HCT116 (cell line): ENCODE measurements at regions not wholly inside any gene's neighbourhood (a gene's known extent, or its start where the extent isn't known, plus 50 kb on each side); places are given as distances from the start of the nearest gene placed in this dataset.

Experiments
- ATAC-seq: fragments of 200-7000 bp; cut with Tn5 transposase; 2 replicates; pipeline ENCODE4 v1.9.1; 2020; ENCODE audit warnings: mild to moderate bottlenecking, moderate library complexity
- BruUV-seq: library from RNA; stranded (reverse); fragments of 400-500 nt; replicated peaks from 2 replicates; lab custom pipeline; 2021; lab: Mats Ljungman, UMichigan
- CTCF ChIA-PET: fragments of 300-600 bp; sonication (Branson Sonifier 250); formaldehyde crosslinking; loops from one replicate; lab custom pipeline; 2021; ENCODE audit warnings: antibody characterized with exemption; lab: Charles Lee
- POLR2A ChIA-PET: fragments of 300-600, 350-600 bp; sonication (Branson Sonifier 250); formaldehyde crosslinking; loops from one replicate; lab custom pipeline; 2021; ENCODE audit warnings: antibody characterized with exemption; lab: Charles Lee
- RAD21 ChIA-PET, 2 experiments: fragments of 300-600 bp; sonication (Branson Sonifier 250); formaldehyde crosslinking; loops; one replicate each; lab custom pipeline; 2023; ENCODE audit warnings: low total read pairs in 2 of 2; ENCODE audit not compliant: uncharacterized antibody in 2 of 2, unreplicated experiment in 2 of 2, low non-redundant PET in 1 of 2; lab: Charles Lee
- DNase-seq: peaks from one replicate; pipeline ENCODE4 v3.0.0-alpha.2; 2010; ENCODE audit warnings: low read depth, low spot score
- H2AFZ ChIP-seq: fragments of 200-600 bp; shearing (Covaris generic), sonication (generic); 2 replicates; pipeline ENCODE4 v1.6.1; 2017; ENCODE audit warnings: low read depth, mixed run types, mixed read lengths, antibody characterized with exemption, low read length; ENCODE audit not compliant: poor library complexity, severe bottlenecking
- H3K27ac ChIP-seq: 2 replicates; pipeline ENCODE4 v1.5.1; 2012; ENCODE audit warnings: low read depth, low read length
- H3K27me3 ChIP-seq: fragments of 200-600 bp; sonication (generic); 2 replicates; pipeline ENCODE4 v1.6.1; 2016; ENCODE audit warnings: mixed run types, low read length, mixed read lengths; ENCODE audit not compliant: insufficient read depth
- H3K36me3 ChIP-seq, 2 experiments: fragments of 200-500 bp in 1 of 2; fragments of 200-600 bp in 1 of 2; sonication (Bioruptor generic) in 1 of 2; sonication (generic) in 1 of 2; 2 replicates each; pipeline versions ENCODE4 v1.5.1 to v1.6.1; 2014 to 2016; ENCODE audit warnings: low read length in 2 of 2, inconsistent platforms in 1 of 2, mixed read lengths in 1 of 2, mixed run types in 1 of 2; ENCODE audit not compliant: insufficient read depth in 2 of 2, control insufficient read depth in 1 of 2
- H3K4me1 ChIP-seq, 2 experiments: fragments of 200-600 bp in 1 of 2; sonication (generic) in 1 of 2; 2 replicates each; pipeline versions ENCODE4 v1.5.1 to v1.6.1; 2012 to 2017; ENCODE audit warnings: low read length in 2 of 2, inconsistent platforms in 1 of 2, mild to moderate bottlenecking in 1 of 2, mixed read lengths in 1 of 2, mixed run types in 1 of 2, moderate library complexity in 1 of 2; ENCODE audit not compliant: insufficient read depth in 2 of 2, control insufficient read depth in 1 of 2
- H3K4me2 ChIP-seq: fragments of 200-600 bp; sonication (generic); 2 replicates; pipeline ENCODE4 v1.6.1; 2017; ENCODE audit warnings: mixed run types, low read length, mixed read lengths
- H3K4me3 ChIP-seq, 2 experiments: fragments of 200-600 bp in 1 of 2; sonication (generic) in 1 of 2; replicated peaks in 1 of 2; 2 replicates each; pipeline ENCODE4 v1.5.1; 2011 to 2016; ENCODE audit warnings: low read length in 2 of 2, control low read depth in 1 of 2, low read depth in 1 of 2, mild to moderate bottlenecking in 1 of 2, mixed read lengths in 1 of 2, mixed run types in 1 of 2
- H3K79me2 ChIP-seq: fragments of 200-600 bp; sonication (generic); 2 replicates; pipeline ENCODE4 v1.6.1; 2017; ENCODE audit warnings: mild to moderate bottlenecking, mixed run types, low read length, moderate library complexity, mixed read lengths; ENCODE audit not compliant: insufficient read depth
- H3K9ac ChIP-seq: fragments of 200-600 bp; sonication (generic); 2 replicates; pipeline ENCODE4 v1.6.1; 2016; ENCODE audit warnings: low read length, mixed read lengths
- H3K9me2 ChIP-seq: fragments of 200-600 bp; sonication (generic), shearing (Covaris generic); 2 replicates; pipeline ENCODE4 v1.6.1; 2017; ENCODE audit warnings: mixed run types, mild to moderate bottlenecking, moderate library complexity; ENCODE audit not compliant: insufficient read depth
- H3K9me3 ChIP-seq, 2 experiments: fragments of 200-500 bp in 1 of 2; fragments of 200-600 bp in 1 of 2; sonication (Bioruptor generic) in 1 of 2; sonication (generic) in 1 of 2; 2 replicates each; pipeline ENCODE4 v1.6.1; 2014 to 2017; ENCODE audit warnings: low read length in 2 of 2, mixed read lengths in 2 of 2, inconsistent platforms in 1 of 2, low read depth in 1 of 2, mild to moderate bottlenecking in 1 of 2, mixed run types in 1 of 2, moderate library complexity in 1 of 2; ENCODE audit not compliant: control insufficient read depth in 1 of 2, insufficient read depth in 1 of 2
- H4K20me1 ChIP-seq: fragments of 200-600 bp; sonication (generic), shearing (Covaris generic); 2 replicates; pipeline ENCODE4 v1.6.1; 2017; ENCODE audit warnings: mixed run types, mild to moderate bottlenecking, moderate library complexity; ENCODE audit not compliant: insufficient read depth
- CBX3 ChIP-seq: IDR thresholded peaks from 2 replicates; pipeline ENCODE4 v1.6.1; 2012; ENCODE audit warnings: low read depth
- CEBPB ChIP-seq: IDR thresholded peaks from 2 replicates; pipeline ENCODE4 v1.6.1; 2012; ENCODE audit warnings: low read depth
- CTCF ChIP-seq, 3 experiments: fragments of 200-600 bp in 1 of 3; sonication (generic) in 1 of 3; IDR thresholded peaks in 2 of 3; conservative IDR thresholded peaks in 1 of 3; 2 replicates each; pipeline ENCODE4 v1.5.1; 2012 to 2017; ENCODE audit warnings: low read depth in 2 of 3, low read length in 2 of 3, antibody characterized with exemption in 1 of 3, borderline replicate concordance in 1 of 3, control low read depth in 1 of 3, mild to moderate bottlenecking in 1 of 3, mixed read lengths in 1 of 3, mixed run types in 1 of 3, moderate library complexity in 1 of 3; ENCODE audit not compliant: insufficient read depth in 1 of 3
- FOSL1 ChIP-seq: IDR thresholded peaks from 2 replicates; pipeline ENCODE4 v1.6.1; 2012; ENCODE audit warnings: low read depth
- JUND ChIP-seq: IDR thresholded peaks from 2 replicates; pipeline ENCODE4 v1.6.1; 2012
- MAX ChIP-seq: IDR thresholded peaks from 2 replicates; pipeline ENCODE4 v1.6.1; 2012
- POLR2A ChIP-seq: IDR thresholded peaks from 2 replicates; pipeline ENCODE4 v1.7.0; 2011; ENCODE audit warnings: borderline replicate concordance; ENCODE audit not compliant: insufficient read depth, insufficient read length; ENCODE audit errors: extremely low read depth
- POLR2AphosphoS5 ChIP-seq: IDR thresholded peaks from 2 replicates; pipeline ENCODE4 v1.6.1; 2011; ENCODE audit warnings: mild to moderate bottlenecking, low read depth, low read length, moderate library complexity
- RAD21 ChIP-seq: IDR thresholded peaks from 2 replicates; pipeline ENCODE4 v1.6.1; 2012; ENCODE audit warnings: low read depth, mild to moderate bottlenecking
- SIN3A ChIP-seq: IDR thresholded peaks from 2 replicates; pipeline ENCODE4 v1.6.1; 2012; ENCODE audit warnings: low read depth
- SP1 ChIP-seq: IDR thresholded peaks from 2 replicates; pipeline ENCODE4 v1.6.1; 2012; ENCODE audit warnings: low read depth
- SRF ChIP-seq: IDR thresholded peaks from 2 replicates; pipeline ENCODE4 v1.6.1; 2012; ENCODE audit warnings: low read depth
- TCF7L2 ChIP-seq: IDR thresholded peaks from 2 replicates; pipeline ENCODE4 v1.7.0; 2011; ENCODE audit warnings: borderline replicate concordance, inconsistent platforms; ENCODE audit not compliant: insufficient read depth, insufficient read length; ENCODE audit errors: extremely low read depth
- ZFX ChIP-seq: fragments of 450-650 bp; IDR thresholded peaks from 2 replicates; pipeline ENCODE4 v1.6.1; 2017
- intact Hi-C: fragments of 100-400 bp; cut with micrococcal nuclease; formaldehyde crosslinking; loops from 2 replicates; pipeline ENCODE4 v1.10.0; 2022

- intact Hi-C loops: no loop called here
- ChIA-PET RAD21 (no interaction called here), POLR2A (no interaction called here), CTCF (no interaction called here)
- H3K4me3 ChIP-seq: no peak overlapping the region
- no peak for DNase-seq
- H3K4me2 ChIP-seq: no peak overlapping the region
- H3K9me3 ChIP-seq: peaks cover 0 to 19% of the 10 kb centered on the region in 2 experiments; a peak in 2 of 4 replicates
- ATAC-seq: no peak
- no peak overlapping the region for H3K9ac ChIP-seq
- TF ChIP-seq TCF7L2 (no peak), SP1 (no peak), FOSL1 (no peak), POLR2A (no peak), ZFX (no peak), CEBPB (no peak), CTCF (IDR thresholded peaks at IDR 0.05 in 2 of 3, conservative IDR thresholded peaks at IDR 0.05 in 1 of 3; ENCODE audit: borderline replicate concordance in 1 of 3, insufficient read depth in 1 of 3, low read depth in 2 of 3, low read length in 2 of 3) (no peak), SIN3A (no peak), SRF (no peak), POLR2AphosphoS5 (no peak), CBX3 (no peak), MAX (no peak), JUND (no peak), RAD21 (no peak)
- H3K36me3 ChIP-seq: no peaks in the 10 kb centered on the region
- no peaks in the 10 kb centered on the region for H4K20me1 ChIP-seq
- BruUV-seq: no TSS peak
- H3K79me2 ChIP-seq: no peaks in the 10 kb centered on the region
- no peaks in the 10 kb centered on the region for H3K9me2 ChIP-seq
- H3K4me1 ChIP-seq: no peaks in the 10 kb centered on the region
- no peak overlapping the region for H2AFZ ChIP-seq
- H3K27me3 ChIP-seq: no peaks in the 10 kb centered on the region
- no peak overlapping the region for H3K27ac ChIP-seq
Observed at GRCh38 chr11:80849253-80849652, 1408.4 kb upstream of the TENM4 start.
